ENCODE measurements at regions not wholly inside any gene's neighbourhood (a gene's known extent, or its start where the extent isn't known, plus 50 kb on each side); places are given as distances from the start of the nearest gene placed in this dataset.

DNA sequence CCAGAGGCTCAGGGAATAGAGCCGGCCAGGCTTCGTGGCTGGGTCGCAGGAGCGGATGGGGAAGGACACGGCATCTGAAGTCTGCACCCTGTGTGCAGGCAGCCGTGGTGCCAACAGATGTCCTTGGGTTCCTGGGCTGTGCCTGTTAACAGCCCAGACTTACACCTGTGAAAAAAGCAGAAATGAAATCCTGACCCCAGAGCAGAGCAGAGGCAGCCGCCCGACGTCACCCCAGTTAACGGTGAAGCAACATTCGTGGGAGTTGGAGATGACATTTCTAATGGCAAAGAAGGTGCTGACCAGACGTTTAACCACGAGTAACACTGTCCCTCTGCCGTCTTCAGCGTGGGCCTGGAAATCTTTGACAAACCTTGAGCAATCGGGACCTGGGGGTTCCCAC, 200.3 kb upstream of the DIO3 start:
- intact Hi-C loops (cut with micrococcal nuclease) = no loop called here
- TF ChIP-seq, protein P1, sequence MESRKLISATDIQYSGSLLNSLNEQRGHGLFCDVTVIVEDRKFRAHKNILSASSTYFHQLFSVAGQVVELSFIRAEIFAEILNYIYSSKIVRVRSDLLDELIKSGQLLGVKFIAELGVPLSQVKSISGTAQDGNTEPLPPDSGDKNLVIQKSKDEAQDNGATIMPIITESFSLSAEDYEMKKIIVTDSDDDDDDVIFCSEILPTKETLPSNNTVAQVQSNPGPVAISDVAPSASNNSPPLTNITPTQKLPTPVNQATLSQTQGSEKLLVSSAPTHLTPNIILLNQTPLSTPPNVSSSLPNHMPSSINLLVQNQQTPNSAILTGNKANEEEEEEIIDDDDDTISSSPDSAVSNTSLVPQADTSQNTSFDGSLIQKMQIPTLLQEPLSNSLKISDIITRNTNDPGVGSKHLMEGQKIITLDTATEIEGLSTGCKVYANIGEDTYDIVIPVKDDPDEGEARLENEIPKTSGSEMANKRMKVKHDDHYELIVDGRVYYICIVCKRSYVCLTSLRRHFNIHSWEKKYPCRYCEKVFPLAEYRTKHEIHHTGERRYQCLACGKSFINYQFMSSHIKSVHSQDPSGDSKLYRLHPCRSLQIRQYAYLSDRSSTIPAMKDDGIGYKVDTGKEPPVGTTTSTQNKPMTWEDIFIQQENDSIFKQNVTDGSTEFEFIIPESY (IDR thresholded peaks at IDR 0.05; ENCODE audit: extremely low read depth, insufficient replicate concordance, low read length) = no peak
- TF ChIP-seq FOSL1 (IDR thresholded peaks at IDR 0.05; ENCODE audit: low read depth) (no peak), SIN3A (IDR thresholded peaks at IDR 0.05; ENCODE audit: low read depth) (no peak), SRF (IDR thresholded peaks at IDR 0.05; ENCODE audit: low read depth) (no peak), ELF1 (IDR thresholded peaks at IDR 0.05; ENCODE audit: borderline replicate concordance, low read depth) (no peak), TCF7L2 (IDR thresholded peaks at IDR 0.05; ENCODE audit: borderline replicate concordance, extremely low read depth, insufficient read depth, insufficient read length) (no peak), JUND (IDR thresholded peaks at IDR 0.05) (no peak), CEBPB (IDR thresholded peaks at IDR 0.05; ENCODE audit: low read depth) (no peak), SP1 (IDR thresholded peaks at IDR 0.05; ENCODE audit: low read depth) (no peak)
- TF ChIP-seq, protein P2, sequence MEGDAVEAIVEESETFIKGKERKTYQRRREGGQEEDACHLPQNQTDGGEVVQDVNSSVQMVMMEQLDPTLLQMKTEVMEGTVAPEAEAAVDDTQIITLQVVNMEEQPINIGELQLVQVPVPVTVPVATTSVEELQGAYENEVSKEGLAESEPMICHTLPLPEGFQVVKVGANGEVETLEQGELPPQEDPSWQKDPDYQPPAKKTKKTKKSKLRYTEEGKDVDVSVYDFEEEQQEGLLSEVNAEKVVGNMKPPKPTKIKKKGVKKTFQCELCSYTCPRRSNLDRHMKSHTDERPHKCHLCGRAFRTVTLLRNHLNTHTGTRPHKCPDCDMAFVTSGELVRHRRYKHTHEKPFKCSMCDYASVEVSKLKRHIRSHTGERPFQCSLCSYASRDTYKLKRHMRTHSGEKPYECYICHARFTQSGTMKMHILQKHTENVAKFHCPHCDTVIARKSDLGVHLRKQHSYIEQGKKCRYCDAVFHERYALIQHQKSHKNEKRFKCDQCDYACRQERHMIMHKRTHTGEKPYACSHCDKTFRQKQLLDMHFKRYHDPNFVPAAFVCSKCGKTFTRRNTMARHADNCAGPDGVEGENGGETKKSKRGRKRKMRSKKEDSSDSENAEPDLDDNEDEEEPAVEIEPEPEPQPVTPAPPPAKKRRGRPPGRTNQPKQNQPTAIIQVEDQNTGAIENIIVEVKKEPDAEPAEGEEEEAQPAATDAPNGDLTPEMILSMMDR (IDR thresholded peaks at IDR 0.05 in 2 of 3, conservative IDR thresholded peaks at IDR 0.05 in 1 of 3; ENCODE audit: borderline replicate concordance in 1 of 3, insufficient read depth in 1 of 3, low read depth in 2 of 3, low read length in 2 of 3) = no peak
- TF ChIP-seq, protein P3, sequence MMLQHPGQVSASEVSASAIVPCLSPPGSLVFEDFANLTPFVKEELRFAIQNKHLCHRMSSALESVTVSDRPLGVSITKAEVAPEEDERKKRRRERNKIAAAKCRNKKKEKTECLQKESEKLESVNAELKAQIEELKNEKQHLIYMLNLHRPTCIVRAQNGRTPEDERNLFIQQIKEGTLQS (IDR thresholded peaks at IDR 0.05) = no peak
- no TSS peak for BruUV-seq (replicated peaks)

More for the DNA sequence above, 200.3 kb upstream of the DIO3 start:
- ATAC-seq (no peak), DNase-seq (ENCODE audit: low read depth, low spot score) (no peak)
- ChIA-PET POLR2A (no interaction called here), CTCF (no interaction called here), RAD21 (ENCODE audit: low non-redundant PET in 1 of 2, low total read pairs in 2 of 2, uncharacterized antibody in 2 of 2, unreplicated experiment in 2 of 2) (no interaction called here)
- no peaks in the 10 kb centered on the region for H3K27me3 ChIP-seq (ENCODE audit: insufficient read depth, low read length)
- H3K4me2 ChIP-seq (ENCODE audit: low read length) = no peak overlapping the region
- H3K4me1 ChIP-seq (ENCODE audit: control insufficient read depth in 1 of 2, insufficient read depth in 2 of 2, low read length in 2 of 2) = no peaks in the 10 kb centered on the region
- no peaks in the 10 kb centered on the region for H3K9me2 ChIP-seq (ENCODE audit: insufficient read depth)
- H3K79me2 ChIP-seq (ENCODE audit: insufficient read depth, low read length) = no peaks in the 10 kb centered on the region
- H3K36me3 ChIP-seq (ENCODE audit: control insufficient read depth in 1 of 2, insufficient read depth in 2 of 2, low read length in 2 of 2) = no peaks in the 10 kb centered on the region
- no peak overlapping the region for H3K4me3 ChIP-seq (replicated peaks in 1 of 2; ENCODE audit: low read depth in 1 of 2, low read length in 2 of 2)
- no peak overlapping the region for H3K9ac ChIP-seq (ENCODE audit: low read length)
- H3K27ac ChIP-seq (ENCODE audit: low read depth, low read length) = no peak overlapping the region
- H2AFZ ChIP-seq (ENCODE audit: low read depth, low read length, poor library complexity, severe bottlenecking) = no peak overlapping the region
- H3K9me3 ChIP-seq (ENCODE audit: control insufficient read depth in 1 of 2, insufficient read depth in 1 of 2, low read depth in 1 of 2, low read length in 2 of 2) = no peaks in the 10 kb centered on the region
- no peaks in the 10 kb centered on the region for H4K20me1 ChIP-seq (ENCODE audit: insufficient read depth)
